HL-60/S4 (cell line): ENCODE measurements at regions not wholly inside any gene's neighbourhood (a gene's known extent, or its start where the extent isn't known, plus 50 kb on each side); places are given as distances from the start of the nearest gene placed in this dataset.
"Not testable (repeated sequence)": the region's sequence is repeated elsewhere in the genome, so short reads cannot be mapped to it uniquely, and the experiment has no call there.

Source experiments
- in situ Hi-C: fragments of 300-500 bp; cut with MboI; formaldehyde crosslinking; loops from 2 replicates; pipeline ENCODE4 v1.14.3; 2022; ENCODE audit warnings: low sequenced_read_pairs

DNA sequence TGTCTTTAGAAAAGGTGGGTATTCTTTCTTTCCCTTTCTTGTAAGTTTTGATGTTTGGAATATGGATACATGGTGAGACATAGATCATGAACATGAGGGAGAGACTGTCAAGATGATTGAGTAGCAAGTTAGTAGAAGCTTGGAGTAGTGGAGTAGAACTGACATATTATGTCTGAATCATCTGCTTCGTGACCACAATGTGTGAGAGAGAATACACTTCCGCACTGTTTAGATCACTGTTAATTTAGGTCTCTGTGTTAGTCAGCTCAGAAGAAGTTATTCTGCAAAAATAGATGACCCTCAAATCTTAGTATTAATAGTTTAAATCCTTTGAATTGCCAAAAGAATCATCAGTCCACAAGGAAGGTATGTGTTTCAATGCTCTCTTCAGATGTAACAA lies 151.0 kb downstream of the OXSM start:
- in situ Hi-C loops: no loop called here

DNA sequence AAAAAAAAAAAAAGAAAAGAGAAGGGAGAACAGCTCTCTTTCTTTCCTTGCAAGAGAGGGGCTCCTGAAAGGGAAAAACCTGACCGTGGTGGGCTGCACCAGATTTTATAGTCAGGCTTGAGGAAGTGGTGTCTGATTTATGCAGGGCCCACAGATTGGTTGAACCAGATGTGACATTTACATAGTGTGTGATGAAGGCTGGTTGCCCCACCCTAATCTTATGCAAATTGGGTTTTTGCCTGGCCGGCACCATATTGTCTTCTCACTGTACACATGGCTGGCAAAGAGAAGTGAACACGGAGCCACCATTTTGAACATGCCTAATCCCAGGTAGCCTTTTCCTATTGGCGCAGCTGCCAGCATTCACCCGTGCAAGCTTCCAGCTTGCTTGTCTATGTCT lies 154.4 kb downstream of the OXSM start:
- in situ Hi-C loops: no loop called here

DNA sequence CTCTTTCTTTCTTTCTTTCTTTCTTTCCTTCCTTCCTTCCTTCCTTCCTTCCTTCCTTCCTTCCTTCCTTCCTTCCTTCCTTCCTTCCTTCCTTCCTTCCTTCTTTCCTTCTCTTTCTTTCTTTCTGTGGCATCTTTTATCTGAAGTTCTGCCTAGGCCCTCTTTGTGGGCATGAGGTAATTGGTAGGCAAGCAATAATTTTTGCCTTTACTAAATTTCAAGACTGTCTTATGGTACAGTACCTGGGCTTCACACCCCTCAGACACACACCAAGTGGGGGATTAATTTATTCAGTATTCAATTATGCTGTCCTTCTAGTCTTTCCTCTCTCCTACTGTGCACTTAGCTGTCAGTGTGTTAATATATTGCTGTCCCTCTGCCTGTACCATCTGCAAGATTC lies 155.5 kb downstream of the OXSM start:
- in situ Hi-C loops: no loop called here

DNA sequence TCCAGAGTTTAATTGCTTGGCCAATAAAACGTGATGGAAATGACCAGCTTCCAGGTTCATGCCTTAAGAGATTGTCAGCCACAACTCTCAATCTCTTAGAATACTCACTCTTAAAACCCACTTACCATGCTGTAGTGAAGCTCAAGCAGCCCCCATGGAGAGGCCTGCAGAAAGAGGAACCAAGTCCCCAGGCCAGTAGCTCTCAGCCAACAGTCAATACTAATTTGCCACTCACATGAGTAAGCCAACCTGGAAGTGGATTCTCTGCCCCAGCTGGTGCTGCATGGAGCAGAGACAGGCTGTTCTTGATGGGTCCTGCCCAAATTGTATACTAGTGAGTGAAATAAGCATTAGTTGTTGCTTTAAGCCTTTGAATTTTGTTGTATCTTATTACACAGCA lies 155.9 kb downstream of the OXSM start:
- in situ Hi-C loops: no loop called here

DNA sequence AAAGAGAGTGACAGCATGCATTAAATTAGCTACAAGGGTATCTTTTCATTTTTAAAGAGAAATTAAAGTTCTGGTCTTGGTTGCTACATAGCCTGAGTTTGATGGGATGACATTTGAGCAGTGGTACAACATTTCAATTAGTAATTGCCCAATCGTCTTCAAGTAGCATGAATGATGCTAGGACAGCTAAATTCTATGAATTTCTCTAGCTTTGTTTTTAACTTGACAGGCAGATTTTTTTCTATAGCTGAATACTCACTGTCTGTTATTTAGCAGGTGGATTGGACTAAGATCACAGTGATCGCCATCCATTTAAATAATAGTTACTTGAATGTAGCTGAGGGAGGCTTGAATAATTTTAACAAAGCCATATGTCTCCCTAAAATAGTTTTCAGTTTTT lies 162.2 kb downstream of the OXSM start:
- in situ Hi-C loops: no loop called here

DNA sequence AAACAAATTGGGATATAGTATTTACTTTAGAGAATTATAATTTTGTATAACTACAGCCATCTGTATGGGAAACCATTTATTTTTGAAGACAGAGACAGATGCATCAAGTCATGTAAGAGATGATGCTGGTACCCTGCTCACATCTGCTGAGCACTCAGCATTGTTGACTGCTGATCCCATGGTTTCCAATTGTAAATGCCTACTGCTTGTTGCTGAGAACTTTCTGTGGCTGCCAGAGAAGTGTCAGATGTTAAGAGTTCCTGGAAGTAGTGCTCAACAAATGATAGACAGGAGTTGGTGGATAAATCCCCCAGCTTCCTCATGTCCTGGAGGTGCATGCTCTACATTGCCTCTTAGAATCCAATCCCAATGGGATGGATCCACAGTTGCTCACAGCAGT lies 167.1 kb downstream of the OXSM start:
- in situ Hi-C loops: no loop called here

DNA sequence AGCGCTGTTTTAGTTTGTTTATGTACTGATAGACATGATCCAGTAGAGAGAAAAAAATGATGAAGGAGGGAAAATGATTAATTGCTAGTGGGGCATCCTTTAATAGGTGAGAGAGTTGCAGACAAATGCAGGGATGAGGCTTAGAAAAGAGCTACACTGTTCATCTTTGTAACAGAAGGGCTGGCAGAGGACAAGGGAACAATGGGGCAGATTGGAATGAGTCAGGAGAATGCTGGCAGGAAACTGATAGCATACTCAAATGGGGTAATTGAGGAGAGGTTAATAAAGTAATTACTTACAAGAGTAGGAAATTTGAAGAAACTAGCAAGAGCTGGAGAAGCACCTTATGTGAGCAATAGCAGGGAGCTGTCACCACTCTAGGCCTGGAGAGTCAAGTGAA lies 170.9 kb downstream of the OXSM start:
- in situ Hi-C loops: no loop called here

DNA sequence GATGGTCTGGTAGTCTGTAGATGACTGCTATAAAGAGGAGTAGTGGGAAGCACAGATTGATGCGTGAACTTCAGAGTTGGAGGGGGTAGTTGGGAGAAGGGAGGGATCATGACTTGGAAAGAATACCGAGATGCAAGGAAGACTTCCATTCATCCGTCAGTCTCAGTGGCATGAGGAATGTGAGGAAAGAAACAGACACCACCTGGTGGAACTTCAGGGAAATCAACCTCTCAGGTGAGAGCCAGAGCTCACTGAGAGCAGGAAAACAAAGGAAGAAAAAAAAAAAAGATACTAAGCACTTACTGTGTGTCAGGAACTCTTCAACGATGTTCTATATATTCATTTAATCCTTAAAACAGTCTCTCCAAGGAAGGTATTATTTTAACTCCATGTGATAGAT lies 172.4 kb downstream of the OXSM start:
- in situ Hi-C loops: no loop called here

DNA sequence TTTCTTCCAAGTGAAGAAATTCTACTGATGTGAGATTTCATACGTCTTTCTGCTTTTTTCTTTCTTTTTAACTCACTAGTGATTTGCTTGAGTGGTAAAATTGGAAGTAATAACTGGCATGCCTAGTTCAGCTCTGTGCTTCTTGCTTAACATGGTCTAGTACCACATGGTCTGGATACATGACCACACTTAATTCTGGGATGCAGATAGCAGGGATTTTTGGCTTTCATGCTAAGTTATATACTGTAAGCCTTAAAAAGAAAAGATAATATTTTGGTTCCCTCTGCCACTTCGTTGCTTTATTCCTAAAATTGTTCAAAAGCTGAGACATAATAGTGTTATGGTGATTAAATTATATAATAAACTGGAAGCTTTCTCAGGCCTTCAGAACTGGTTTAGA lies 174.3 kb downstream of the OXSM start:
- in situ Hi-C loops: no loop called here

DNA sequence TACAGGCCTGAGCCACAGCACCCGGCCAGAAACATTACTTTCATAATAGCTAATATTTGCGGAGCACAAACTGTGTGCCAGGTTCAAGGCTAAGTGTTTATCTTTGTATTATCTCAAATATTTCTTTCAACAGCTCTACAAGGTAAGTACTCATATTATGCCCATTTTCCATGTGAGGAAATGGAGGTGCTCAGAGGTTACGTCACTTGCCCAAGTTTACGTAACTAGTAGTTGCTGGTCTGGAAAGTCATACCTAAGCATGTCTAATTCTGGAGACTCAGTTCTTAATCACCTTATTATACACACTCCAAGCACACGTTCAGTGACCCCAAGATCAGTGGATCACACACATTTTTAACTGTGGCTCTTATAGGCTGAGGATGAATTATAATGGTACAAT lies 177.5 kb downstream of the OXSM start:
- in situ Hi-C loops: no loop called here

DNA sequence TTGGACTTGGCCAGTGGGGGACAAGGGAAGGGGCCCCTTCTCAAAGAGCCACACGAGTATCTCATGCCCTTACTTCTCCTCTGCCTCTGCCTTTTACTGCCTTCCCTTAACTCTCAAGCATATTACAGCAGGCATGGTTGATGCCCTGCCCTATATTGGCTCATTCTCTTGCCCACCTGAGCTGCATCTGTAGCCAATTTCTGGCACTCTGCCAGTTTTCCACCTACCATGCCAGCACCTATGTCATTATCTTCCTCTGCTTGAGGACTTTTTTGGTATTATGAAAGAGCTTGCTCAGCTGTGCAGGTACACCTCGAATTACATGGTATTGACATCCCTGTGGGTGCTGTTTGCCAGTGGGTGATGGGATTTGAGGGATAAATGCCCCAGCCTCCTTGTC lies 181.8 kb downstream of the OXSM start:
- in situ Hi-C loops: no loop called here

DNA sequence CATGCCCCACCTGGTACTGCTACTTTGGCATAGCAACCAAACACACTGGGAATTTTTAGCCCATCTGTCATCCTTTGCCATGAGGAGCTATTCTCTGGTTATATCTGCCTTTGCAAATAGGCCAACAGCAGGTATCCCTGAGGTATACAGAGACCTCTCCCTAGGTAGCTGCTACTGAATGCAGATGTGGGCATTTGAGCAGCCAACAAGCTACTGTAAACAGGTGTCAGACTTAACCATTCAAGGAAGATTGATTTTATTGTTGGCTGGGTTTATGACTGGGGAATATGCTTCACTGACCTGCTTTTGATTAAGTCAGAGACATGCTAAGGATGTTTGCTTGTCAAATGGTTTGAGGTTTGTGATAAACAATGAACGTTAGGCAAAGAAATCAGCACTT lies 183.2 kb downstream of the OXSM start:
- in situ Hi-C loops: no loop called here

DNA sequence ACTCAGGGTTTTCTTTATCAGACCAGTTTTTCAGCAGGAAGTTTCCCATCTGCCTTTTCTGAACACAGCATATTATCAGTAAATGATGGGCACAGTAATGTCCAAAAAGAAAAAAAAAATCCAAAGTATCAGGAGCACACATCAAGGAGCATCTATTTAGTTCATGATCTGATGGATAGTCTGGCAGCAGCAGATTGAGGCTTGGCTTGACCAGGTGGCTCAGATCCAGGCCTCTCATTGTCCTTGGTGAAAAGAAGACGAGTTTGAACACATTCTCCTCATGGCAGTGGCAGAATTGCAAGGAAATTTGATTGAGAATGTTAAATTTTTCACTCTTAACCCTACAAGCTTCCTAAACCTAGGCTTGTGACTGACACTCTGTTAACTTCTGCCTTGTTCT lies 192.9 kb downstream of the OXSM start:
- in situ Hi-C loops: no loop called here

DNA sequence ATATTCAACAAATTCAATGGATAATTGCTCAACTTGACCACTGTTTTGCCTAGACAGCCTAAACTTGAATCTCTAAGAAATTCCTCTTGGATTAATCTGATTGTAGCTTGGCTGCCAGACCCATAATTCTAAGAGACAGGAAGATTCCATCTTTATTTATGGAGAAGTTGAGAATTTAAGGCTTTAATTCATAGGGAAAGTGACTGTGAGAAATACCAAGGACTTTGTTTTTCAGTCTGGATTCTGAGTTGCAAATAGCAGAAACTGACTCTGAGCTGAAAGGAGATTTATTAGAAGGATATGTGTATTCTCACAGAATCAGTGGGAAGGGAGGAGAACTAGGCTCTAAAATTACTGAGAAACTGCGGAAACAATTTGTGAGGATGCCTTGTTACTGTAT lies 195.7 kb downstream of the OXSM start:
- in situ Hi-C loops: no loop called here

DNA sequence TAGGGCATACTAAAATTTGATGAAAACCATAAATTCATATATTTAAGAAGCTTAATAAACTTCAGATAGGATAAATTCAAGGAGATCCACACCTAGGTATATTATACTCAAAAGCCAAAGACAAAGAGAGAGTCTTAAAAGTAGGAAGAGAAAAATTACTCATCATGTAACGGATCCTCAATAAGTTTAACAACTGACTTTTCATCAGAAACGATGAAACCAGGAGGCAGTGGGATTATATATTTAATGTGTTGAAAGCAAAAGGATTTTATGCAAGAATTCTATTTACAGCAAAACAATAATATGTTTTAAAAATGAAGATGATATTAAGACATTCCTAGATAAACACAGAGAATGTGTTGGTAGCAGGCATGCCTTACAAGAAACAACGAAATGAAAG lies 202.7 kb downstream of the OXSM start:
- in situ Hi-C loops: no loop called here

DNA sequence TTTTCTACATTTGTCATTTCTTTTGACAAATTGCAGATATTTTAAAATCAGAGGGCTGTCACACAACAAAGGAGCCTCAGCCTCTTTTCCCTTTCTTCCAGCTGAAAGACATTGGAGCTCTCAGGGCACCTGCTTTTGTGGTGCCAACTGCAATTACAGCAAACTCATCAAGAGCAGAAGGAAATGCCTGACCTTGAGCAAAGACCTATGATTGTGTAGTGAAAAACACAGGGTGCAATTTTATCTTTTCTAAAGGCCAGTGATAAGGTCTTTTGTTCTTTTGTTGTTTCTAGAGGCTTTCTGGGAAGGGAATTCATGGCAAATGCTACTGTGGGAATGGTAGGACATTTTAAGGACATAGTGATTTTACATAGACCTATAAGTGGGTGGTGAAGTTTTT lies 214.3 kb downstream of the OXSM start:
- in situ Hi-C loops: no loop called here

DNA sequence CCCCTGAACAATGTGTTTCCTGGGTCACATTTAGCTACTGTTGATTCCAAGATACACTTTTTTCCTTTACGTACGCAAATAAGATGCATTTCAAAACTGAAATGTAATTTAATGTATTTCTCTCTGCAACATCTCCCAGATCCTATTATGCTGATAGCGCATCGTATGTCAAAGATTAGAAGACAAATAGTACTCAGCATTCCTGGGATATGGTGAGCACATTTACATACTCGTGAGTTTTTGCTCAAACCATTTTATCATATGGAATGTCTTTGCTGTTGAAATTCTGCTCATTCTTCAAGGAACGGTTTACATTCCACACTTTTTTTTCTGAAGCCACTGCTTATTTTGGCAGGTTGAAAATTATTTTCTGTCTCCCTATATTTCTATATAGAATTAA lies 221.4 kb downstream of the OXSM start:
- in situ Hi-C loops: no loop called here

DNA sequence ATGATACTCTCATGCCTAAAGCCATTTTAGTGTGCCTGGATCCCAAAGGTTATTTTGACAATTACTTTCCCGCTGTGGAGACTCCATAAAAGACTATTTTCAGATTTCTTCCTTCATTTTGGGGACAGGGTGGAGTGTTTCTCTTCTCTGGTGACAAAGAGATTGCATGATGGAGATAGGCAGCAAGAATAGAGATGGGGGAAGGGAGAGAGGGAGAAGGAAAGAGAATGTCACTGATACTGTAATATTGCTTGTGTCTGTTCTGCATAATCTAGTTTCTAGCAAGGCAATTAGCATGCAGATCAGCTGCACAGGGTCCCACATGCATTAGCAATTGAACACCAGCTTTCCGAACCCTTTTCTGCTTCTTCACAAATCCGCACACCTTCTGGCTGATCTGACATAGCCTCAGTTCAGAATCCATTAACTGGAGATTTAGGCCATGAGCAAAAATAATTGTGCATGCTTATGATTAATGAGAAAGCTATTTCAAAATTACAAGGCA lies 222.4 kb downstream of the OXSM start:
- in situ Hi-C loops: no loop called here

DNA sequence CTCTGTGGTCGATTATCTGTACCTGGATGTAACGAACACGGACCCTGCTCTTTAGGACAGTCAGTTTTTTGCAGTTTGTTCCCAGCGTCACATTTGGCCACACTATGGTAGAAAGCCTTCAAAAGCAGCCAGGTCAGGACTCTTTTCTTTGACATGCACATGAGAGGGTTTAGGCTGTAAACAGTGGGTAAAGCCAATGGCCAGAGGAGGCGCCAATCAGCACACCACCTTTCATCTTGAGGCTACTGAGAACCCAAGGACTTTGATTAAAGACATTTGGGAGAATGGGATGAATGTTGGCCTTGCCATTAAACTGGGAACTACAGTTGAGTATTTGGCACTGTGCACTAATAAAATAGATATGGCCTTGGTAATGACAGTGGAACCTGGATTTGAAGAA lies 225.9 kb downstream of the OXSM start:
- in situ Hi-C loops: no loop called here

DNA sequence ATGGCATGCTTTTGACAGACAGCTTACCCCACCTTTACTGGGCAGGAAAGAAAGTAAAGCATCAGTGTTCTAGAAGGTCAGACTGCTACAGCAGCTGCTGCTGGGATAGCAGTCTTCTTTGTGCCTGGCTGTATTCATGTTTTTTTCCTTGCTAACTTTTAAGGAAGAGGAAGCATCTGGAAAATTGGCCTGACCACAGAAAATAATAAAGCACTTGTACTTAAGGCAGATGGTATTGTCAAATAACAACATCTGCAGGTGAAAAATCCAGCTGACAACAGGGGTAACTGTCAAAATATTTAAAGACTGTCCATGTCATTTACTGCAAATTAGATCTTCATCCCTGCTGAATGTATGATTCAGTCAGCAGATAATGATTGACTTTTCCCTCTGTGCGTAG lies 229.0 kb downstream of the OXSM start:
- in situ Hi-C loops: no loop called here

DNA sequence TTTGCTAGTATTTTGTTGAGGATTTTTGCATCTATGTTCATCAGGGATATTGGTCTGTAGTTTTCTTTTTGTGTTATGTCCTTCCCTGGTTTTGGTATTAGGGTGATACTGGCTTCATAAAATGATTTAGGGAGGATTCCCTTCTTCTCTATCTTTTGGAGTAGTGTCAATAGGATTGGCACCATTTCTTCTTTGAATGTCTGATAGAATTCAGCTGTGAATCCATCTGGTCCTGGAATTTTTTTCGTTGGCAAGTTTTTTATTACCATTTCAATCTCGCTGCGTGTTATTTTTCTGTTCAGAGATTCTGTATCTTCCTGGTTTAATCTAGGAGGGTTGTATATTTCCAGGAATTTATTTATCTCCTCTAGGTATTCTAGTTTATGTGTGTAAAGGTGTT lies 234.3 kb downstream of the OXSM start:
- in situ Hi-C loops: not testable (repeated sequence)

DNA sequence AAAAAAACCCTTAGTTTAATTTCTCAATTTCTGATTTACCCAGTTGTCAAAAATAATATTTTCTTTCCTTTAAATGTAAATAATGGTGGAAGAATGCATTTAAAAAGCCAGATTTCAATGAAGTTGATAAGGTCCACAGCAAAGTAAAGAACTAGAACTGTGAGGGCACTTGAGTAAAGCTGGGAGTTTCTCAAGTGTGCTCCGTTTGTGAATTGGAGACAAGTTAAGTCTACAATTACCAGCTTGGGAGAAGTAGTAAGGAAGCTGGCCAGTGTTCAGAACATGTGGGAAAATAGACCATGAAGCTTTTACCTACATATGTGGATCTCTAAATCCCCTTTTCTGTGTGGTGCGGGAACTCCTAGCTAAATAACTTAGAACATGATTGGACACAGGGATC lies 239.4 kb downstream of the OXSM start:
- in situ Hi-C loops: no loop called here

DNA sequence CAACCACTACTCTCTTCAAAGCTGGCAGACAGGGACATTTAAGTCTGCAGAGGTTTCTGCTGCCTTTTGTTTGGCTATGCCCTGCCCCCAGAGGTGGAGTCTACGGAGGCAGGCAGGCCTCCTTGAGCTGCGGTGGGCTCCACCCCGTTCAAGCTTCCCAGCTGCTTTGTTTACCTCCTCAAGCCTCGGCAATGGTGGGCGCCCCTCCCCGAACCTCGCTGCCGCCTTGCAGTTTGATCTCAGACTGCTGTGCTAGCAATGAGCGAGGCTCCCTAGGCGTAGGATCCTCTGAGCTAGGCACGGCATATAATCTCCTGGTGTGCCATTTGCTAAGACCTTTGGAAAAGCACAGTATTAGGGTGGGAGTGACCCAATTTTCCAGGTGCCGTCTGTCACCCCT lies 252.2 kb downstream of the OXSM start:
- in situ Hi-C loops: not testable (repeated sequence)

DNA sequence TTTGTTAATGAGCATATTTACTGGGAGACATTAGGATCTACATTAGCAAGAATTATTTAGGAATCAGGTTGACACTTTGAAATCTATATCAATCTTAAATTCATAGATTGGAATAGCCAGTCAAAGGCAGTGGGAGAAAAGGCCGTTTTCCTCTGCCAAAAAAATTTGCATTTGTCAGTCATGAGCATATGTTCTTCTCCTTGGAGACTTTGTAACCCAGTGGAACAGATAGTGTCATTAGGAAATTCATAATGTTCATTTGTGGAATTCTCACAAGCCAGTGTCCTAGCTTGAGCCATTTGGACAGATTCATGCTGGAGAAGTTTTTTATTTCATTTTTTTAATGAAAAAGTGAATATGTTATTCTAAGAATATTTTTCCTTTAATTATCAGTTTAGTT lies 260.1 kb downstream of the OXSM start:
- in situ Hi-C loops: no loop called here
